RWPE2 (cell line): ENCODE measurements at regions not wholly inside any gene's neighbourhood (a gene's known extent, or its start where the extent isn't known, plus 50 kb on each side); places are given as distances from the start of the nearest gene placed in this dataset.

ENCODE experiments used
- ATAC-seq: fragments of 200-7000 bp; cut with Tn5 transposase; 3 replicates; pipeline ENCODE4 v1.9.1; 2021; ENCODE audit warnings: low read depth
- DNase-seq: peaks from one replicate; pipeline ENCODE4 v3.0.0-alpha.2; 2020; ENCODE audit warnings: low spot score
- H3K27ac ChIP-seq: fragments of 450-650 bp; 2 replicates; pipeline ENCODE4 v1.5.1; 2017; ENCODE audit warnings: mild to moderate bottlenecking; ENCODE audit not compliant: poor library complexity, severe bottlenecking
- H3K27me3 ChIP-seq: fragments of 250-450 bp; sonication (Bioruptor Pico); 2 replicates; pipeline ENCODE4 v1.5.1; 2021; ENCODE audit warnings: mild to moderate bottlenecking, moderate library complexity; ENCODE audit not compliant: insufficient read depth, poor library complexity, severe bottlenecking
- H3K36me3 ChIP-seq: fragments of 250-450 bp; sonication (Bioruptor Pico); 2 replicates; pipeline ENCODE4 v1.5.1; 2020; ENCODE audit warnings: low read depth, mild to moderate bottlenecking, moderate library complexity
- H3K4me1 ChIP-seq: fragments of 250-450 bp; sonication (Bioruptor Pico); 2 replicates; pipeline ENCODE4 v1.5.1; 2021; ENCODE audit warnings: mild to moderate bottlenecking, moderate library complexity; ENCODE audit not compliant: insufficient read depth, poor library complexity, severe bottlenecking
- H3K4me3 ChIP-seq: fragments of 250-450 bp; sonication (Bioruptor Pico); 2 replicates; pipeline ENCODE4 v1.5.1; 2021; ENCODE audit warnings: mild to moderate bottlenecking, moderate library complexity; ENCODE audit not compliant: severe bottlenecking
- H3K9me3 ChIP-seq: fragments of 250-450 bp; sonication (Bioruptor Pico); 2 replicates; pipeline ENCODE4 v1.5.1; 2021; ENCODE audit warnings: mild to moderate bottlenecking, moderate library complexity; ENCODE audit not compliant: severe bottlenecking
- CTCF ChIP-seq: fragments of 450-650 bp; IDR thresholded peaks from one replicate; pipeline ENCODE4 v1.5.1; 2017; ENCODE audit warnings: mild to moderate bottlenecking, moderate library complexity; ENCODE audit not compliant: poor library complexity, severe bottlenecking

- H3K27me3 ChIP-seq: no peaks in the 10 kb centered on the region
- no peaks in the 10 kb centered on the region for H3K36me3 ChIP-seq
- no peak overlapping the region for H3K4me3 ChIP-seq
- no peak for TF ChIP-seq CTCF
- DNase-seq (no peak), ATAC-seq (no peak)
- no peaks in the 10 kb centered on the region for H3K4me1 ChIP-seq
- H3K9me3 ChIP-seq: peaks cover 2% of the 10 kb centered on the region
- no peak overlapping the region for H3K27ac ChIP-seq
Observed at GRCh38 chr2:8378016-8378810, 303.6 kb upstream of the ID2 start.

GRCh38 chr2:8379128-8379527, 302.7 kb upstream of the ID2 start:
- H3K9me3 ChIP-seq: no peaks in the 10 kb centered on the region
- no peak overlapping the region for H3K27ac ChIP-seq
- H3K4me3 ChIP-seq: no peak overlapping the region
- no peak for TF ChIP-seq CTCF
- no peaks in the 10 kb centered on the region for H3K4me1 ChIP-seq
- ATAC-seq: no peak
- no peaks in the 10 kb centered on the region for H3K27me3 ChIP-seq
- no peak for DNase-seq
- H3K36me3 ChIP-seq: no peaks in the 10 kb centered on the region

GRCh38 chr2:8379549-8379948, 302.3 kb upstream of the ID2 start:
- no peak overlapping the region for H3K4me3 ChIP-seq
- no peak overlapping the region for H3K27ac ChIP-seq
- no peaks in the 10 kb centered on the region for H3K27me3 ChIP-seq
- no peak for ATAC-seq
- DNase-seq: no peak
- no peaks in the 10 kb centered on the region for H3K36me3 ChIP-seq
- no peaks in the 10 kb centered on the region for H3K9me3 ChIP-seq
- H3K4me1 ChIP-seq: no peaks in the 10 kb centered on the region
- no peak for TF ChIP-seq CTCF

- no peaks in the 10 kb centered on the region for H3K27me3 ChIP-seq
- no peaks in the 10 kb centered on the region for H3K9me3 ChIP-seq
- ATAC-seq (no peak), DNase-seq (no peak)
- H3K4me1 ChIP-seq: no peaks in the 10 kb centered on the region
- H3K36me3 ChIP-seq: no peaks in the 10 kb centered on the region
- H3K27ac ChIP-seq: no peak overlapping the region
- H3K4me3 ChIP-seq: no peak overlapping the region
- no peak for TF ChIP-seq CTCF
Observed at GRCh38 chr2:8380026-8380425, 301.8 kb upstream of the ID2 start.

GRCh38 chr2:8380566-8380965, 301.3 kb upstream of the ID2 start:
- no peaks in the 10 kb centered on the region for H3K9me3 ChIP-seq
- no peaks in the 10 kb centered on the region for H3K4me1 ChIP-seq
- no peak for TF ChIP-seq CTCF
- H3K4me3 ChIP-seq: no peak overlapping the region
- ATAC-seq (no peak), DNase-seq (no peak)
- no peaks in the 10 kb centered on the region for H3K36me3 ChIP-seq
- H3K27me3 ChIP-seq: no peaks in the 10 kb centered on the region
- H3K27ac ChIP-seq: no peak overlapping the region
